Endodermal cell (in vitro differentiated cells): ENCODE measurements at regions not wholly inside any gene's neighbourhood (a gene's known extent, or its start where the extent isn't known, plus 50 kb on each side); places are given as distances from the start of the nearest gene placed in this dataset.

ENCODE experiments used
- DNase-seq: peaks from one replicate; pipeline ENCODE4 v3.0.0-alpha.2; 2017
- H3K27ac ChIP-seq: 2 replicates; pipeline ENCODE4 v1.5.1; 2013; ENCODE audit warnings: mild to moderate bottlenecking, low read depth, low read length, moderate library complexity
- H3K27me3 ChIP-seq: 2 replicates; pipeline ENCODE4 v1.6.1; 2013; ENCODE audit warnings: mild to moderate bottlenecking, low read length, moderate library complexity; ENCODE audit not compliant: insufficient read depth, control insufficient read depth, poor library complexity, severe bottlenecking
- H3K36me3 ChIP-seq: 2 replicates; pipeline ENCODE4 v1.7.0; 2013; ENCODE audit warnings: mild to moderate bottlenecking, low read length, moderate library complexity; ENCODE audit not compliant: control insufficient read depth, insufficient read depth
- H3K4me1 ChIP-seq: one replicate; pipeline ENCODE4 v1.7.0; 2013; ENCODE audit warnings: low read length; ENCODE audit not compliant: control insufficient read depth, insufficient read depth
- H3K4me3 ChIP-seq: 2 replicates; pipeline ENCODE4 v1.5.1; 2013; ENCODE audit warnings: mild to moderate bottlenecking, low read length, moderate library complexity
- H3K9ac ChIP-seq: 2 replicates; pipeline ENCODE4 v1.6.1; 2013; ENCODE audit warnings: mild to moderate bottlenecking, low read length, moderate library complexity; ENCODE audit not compliant: poor library complexity, severe bottlenecking; ENCODE audit errors: extremely low read depth
- H3K9me3 ChIP-seq: 2 replicates; pipeline ENCODE4 v1.6.1; 2013; ENCODE audit warnings: mild to moderate bottlenecking, low read length, moderate library complexity; ENCODE audit not compliant: control insufficient read depth
- H3K27ac Mint-ChIP-seq: 2 replicates; pipeline ENCODE4 v1.8.0; 2020; ENCODE audit warnings: mixed read lengths
- H3K27me3 Mint-ChIP-seq: 2 replicates; pipeline ENCODE4 v1.8.0; 2021; ENCODE audit warnings: mild to moderate bottlenecking, mixed read lengths; ENCODE audit not compliant: insufficient read depth
- H3K36me3 Mint-ChIP-seq: 2 replicates; pipeline ENCODE4 v1.8.0; 2020; ENCODE audit warnings: low read depth, mixed read lengths
- H3K4me1 Mint-ChIP-seq: 2 replicates; pipeline ENCODE4 v1.8.0; 2020; ENCODE audit warnings: mixed read lengths
- H3K4me3 Mint-ChIP-seq: 2 replicates; pipeline ENCODE4 v1.8.0; 2020; ENCODE audit warnings: mild to moderate bottlenecking, moderate library complexity, mixed read lengths
- H3K9me3 Mint-ChIP-seq: 2 replicates; pipeline ENCODE4 v1.8.0; 2020; ENCODE audit warnings: mild to moderate bottlenecking, mixed read lengths
- CTCF ChIP-seq: fragments of 200-600 bp; sonication (generic); conservative IDR thresholded peaks from 2 replicates; pipeline ENCODE4 v1.5.0; 2021; ENCODE audit warnings: antibody characterized with exemption, mild to moderate bottlenecking
- WGBS, 2 experiments: methylation state at CpG; one replicate each; pipeline versions ENCODE4 v1.1.5 to v1.1.7; 2013; ENCODE audit warnings: missing lambda C conversion rate in 2 of 2, mixed read lengths in 1 of 2; ENCODE audit not compliant: insufficient coverage in 1 of 2, insufficient read length in 1 of 2; 5-methylcytosine and 5-hydroxymethylcytosine counted together

- Histone ChIP-seq H3K27me3 (no peaks in the 10 kb centered on the region), H3K4me1 (no peaks in the 10 kb centered on the region), H3K9me3 (no peaks in the 10 kb centered on the region), H3K9ac (no peak overlapping the region), H3K36me3 (no peaks in the 10 kb centered on the region), H3K4me3 (no peak overlapping the region), H3K27ac (no peak overlapping the region)
- H3K27me3 Mint-ChIP-seq = no peaks in the 10 kb centered on the region
- TF ChIP-seq CTCF = no peak
- peaks cover 11% of the 10 kb centered on the region for H3K9me3 Mint-ChIP-seq
- no peak overlapping the region for H3K4me3 Mint-ChIP-seq
- 84 to 90% methylated on average over 2 of the region's 2 CpGs for WGBS, 2 experiments
- no peak overlapping the region for H3K27ac Mint-ChIP-seq
- H3K36me3 Mint-ChIP-seq = no peaks in the 10 kb centered on the region
- DNase-seq = no peak
- H3K4me1 Mint-ChIP-seq = no peaks in the 10 kb centered on the region
Observed at GRCh38 chr6:165191461-165191860, 117.9 kb downstream of the C6orf118 start.

- no peak overlapping the region for H3K27ac Mint-ChIP-seq
- no peak overlapping the region for H3K4me3 ChIP-seq
- no peaks in the 10 kb centered on the region for H3K4me1 Mint-ChIP-seq
- DNase-seq = no peak
- no peak overlapping the region for H3K27ac ChIP-seq
- peaks cover 7% of the 10 kb centered on the region for H3K9me3 ChIP-seq
- TF ChIP-seq CTCF = no peak
- no peaks in the 10 kb centered on the region for H3K27me3 ChIP-seq
- H3K36me3 ChIP-seq = no peaks in the 10 kb centered on the region
- no peak overlapping the region for H3K4me3 Mint-ChIP-seq
- no peak overlapping the region for H3K9ac ChIP-seq
- no peaks in the 10 kb centered on the region for H3K27me3 Mint-ChIP-seq
- 83% methylated on average over 10 of the region's 10 CpGs; no CpG with 5 or more reads in 1 of the 2 experiments for WGBS, 2 experiments
- H3K4me1 ChIP-seq = no peaks in the 10 kb centered on the region
- peaks cover 7% of the 10 kb centered on the region for H3K9me3 Mint-ChIP-seq
- H3K36me3 Mint-ChIP-seq = no peaks in the 10 kb centered on the region
Observed at GRCh38 chr6:165186441-165187205, 122.8 kb downstream of the C6orf118 start.

GRCh38 chr6:165186041-165186440 is 123.4 kb downstream of the C6orf118 start:
- Histone ChIP-seq H3K27me3 (no peaks in the 10 kb centered on the region), H3K36me3 (no peaks in the 10 kb centered on the region), H3K9me3 (peaks cover 7% of the 10 kb centered on the region), H3K9ac (no peak overlapping the region), H3K27ac (no peak overlapping the region), H3K4me1 (no peaks in the 10 kb centered on the region), H3K4me3 (no peak overlapping the region)
- Mint-ChIP-seq H3K27ac (no peak overlapping the region), H3K9me3 (peaks cover 9% of the 10 kb centered on the region), H3K36me3 (no peaks in the 10 kb centered on the region), H3K4me1 (no peaks in the 10 kb centered on the region), H3K27me3 (no peaks in the 10 kb centered on the region), H3K4me3 (no peak overlapping the region)
- DNase-seq = no peak
- TF ChIP-seq CTCF = no peak
- 88 to 96% methylated on average over 6 to 7 of the region's 7 CpGs for WGBS, 2 experiments
